SK-N-SH (cell line): ENCODE measurements at regions not wholly inside any gene's neighbourhood (a gene's known extent, or its start where the extent isn't known, plus 50 kb on each side); places are given as distances from the start of the nearest gene placed in this dataset.
"Not testable (repeated sequence)": the region's sequence is repeated elsewhere in the genome, so short reads cannot be mapped to it uniquely, and the experiment has no call there.

Source experiments
- CTCF ChIA-PET: fragments of 300-600, 350-600 bp; formaldehyde crosslinking; extraction: SDS; loops from one replicate; lab custom pipeline; 2021; lab: Yijun Ruan, JAX
- POLR2A ChIA-PET: fragments of 350-600 bp; sonication (Branson Sonifier 250); formaldehyde crosslinking; extraction: SDS; loops from one replicate; lab custom pipeline; 2020; ENCODE audit warnings: antibody characterized with exemption, inconsistent platforms; lab: Yijun Ruan, JAX
- DNase-seq: peaks from one replicate; pipeline ENCODE4 v3.0.0; 2012
- H2AFZ ChIP-seq: fragments of 200-600 bp; sonication (generic); 2 replicates; pipeline ENCODE4 v1.8.1; 2016; ENCODE audit warnings: antibody characterized with exemption, mild to moderate bottlenecking, low read depth
- H3F3A ChIP-seq: fragments of 200-600 bp; sonication (generic); replicated peaks from 2 replicates; pipeline ENCODE3; 2016; ENCODE audit warnings: antibody characterized with exemption, mild to moderate bottlenecking; ENCODE audit not compliant: insufficient read depth
- H3K27ac ChIP-seq, 2 experiments: fragments of 200-500 bp in 1 of 2; fragments of 200-600 bp in 1 of 2; sonication (Bioruptor generic) in 1 of 2; sonication (generic), shearing (Covaris generic) in 1 of 2; 2 replicates each; pipeline versions ENCODE4 v1.5.1 to v1.6.1; 2014 to 2016; ENCODE audit warnings: low read depth in 2 of 2, inconsistent platforms in 1 of 2, low read length in 1 of 2, mild to moderate bottlenecking in 1 of 2, mixed read lengths in 1 of 2
- H3K27me3 ChIP-seq: fragments of 200-600 bp; sonication (generic), shearing (Covaris generic); 2 replicates; pipeline ENCODE4 v1.6.1; 2016; ENCODE audit warnings: mixed run types; ENCODE audit not compliant: insufficient read depth
- H3K36me3 ChIP-seq, 2 experiments: fragments of 200-500 bp in 1 of 2; fragments of 200-600 bp in 1 of 2; sonication (Bioruptor generic) in 1 of 2; sonication (generic) in 1 of 2; replicated peaks in 1 of 2; 2 replicates each; pipeline versions ENCODE3 to v1.5.1; 2014 to 2016; ENCODE audit warnings: low read length in 1 of 2, mild to moderate bottlenecking in 1 of 2; ENCODE audit not compliant: insufficient read depth in 2 of 2, control insufficient read depth in 1 of 2
- H3K4me1 ChIP-seq, 2 experiments: fragments of 200-500 bp in 1 of 2; fragments of 200-600 bp in 1 of 2; sonication (Bioruptor generic) in 1 of 2; sonication (generic), shearing (Covaris generic) in 1 of 2; 2 replicates each; pipeline versions ENCODE4 v1.5.1 to v1.6.1; 2014 to 2016; ENCODE audit warnings: low read depth in 1 of 2, low read length in 1 of 2, mixed run types in 1 of 2; ENCODE audit not compliant: insufficient read depth in 2 of 2, control insufficient read depth in 1 of 2
- H3K4me2 ChIP-seq: fragments of 200-600 bp; sonication (generic), shearing (Covaris generic); 2 replicates; pipeline ENCODE4 v1.6.1; 2017; ENCODE audit warnings: mixed run types
- H3K4me3 ChIP-seq, 2 experiments: fragments of 200-500 bp in 1 of 2; fragments of 200-600 bp in 1 of 2; sonication (Bioruptor generic) in 1 of 2; sonication (generic), shearing (Covaris generic) in 1 of 2; 2 replicates each; pipeline versions ENCODE4 v1.5.1 to v1.8.1; 2014 to 2016; ENCODE audit warnings: low read depth in 2 of 2, inconsistent platforms in 1 of 2, low read length in 1 of 2, mild to moderate bottlenecking in 1 of 2, mixed read lengths in 1 of 2, moderate library complexity in 1 of 2
- H3K79me2 ChIP-seq: fragments of 200-600 bp; sonication (generic); 2 replicates; pipeline ENCODE4 v1.8.1; 2017; ENCODE audit warnings: mild to moderate bottlenecking; ENCODE audit not compliant: insufficient read depth
- H3K9ac ChIP-seq: fragments of 200-600 bp; sonication (generic); 2 replicates; pipeline ENCODE4 v1.6.1; 2017; ENCODE audit warnings: mixed run types
- H3K9me2 ChIP-seq: fragments of 200-600 bp; sonication (generic); 2 replicates; pipeline ENCODE4 v1.6.1; 2017; ENCODE audit warnings: mixed run types
- H3K9me3 ChIP-seq: fragments of 200-600 bp; sonication (generic); 2 replicates; pipeline ENCODE4 v1.6.1; 2017; ENCODE audit warnings: mixed run types, mild to moderate bottlenecking, moderate library complexity
- H4K20me1 ChIP-seq: fragments of 200-600 bp; sonication (generic); 2 replicates; pipeline ENCODE4 v1.6.1; 2017; ENCODE audit warnings: mild to moderate bottlenecking, mixed run types; ENCODE audit not compliant: insufficient read depth
- ELF1 ChIP-seq: IDR thresholded peaks from 2 replicates; pipeline ENCODE4 v1.4.0; 2012
- EP300 ChIP-seq, 2 experiments: IDR thresholded peaks; 2 replicates each; pipeline versions ENCODE4 v1.4.0 to v1.6.1; 2012; ENCODE audit warnings: borderline replicate concordance in 1 of 2, low read depth in 1 of 2, low read length in 1 of 2
- FOSL2 ChIP-seq: IDR thresholded peaks from 2 replicates; pipeline ENCODE4 v1.4.0; 2012; ENCODE audit warnings: low read depth, mild to moderate bottlenecking, moderate library complexity, borderline replicate concordance
- JUND ChIP-seq: IDR thresholded peaks from 2 replicates; pipeline ENCODE4 v1.4.0; 2012
- RAD21 ChIP-seq: IDR thresholded peaks from 2 replicates; pipeline ENCODE4 v1.6.1; 2012; ENCODE audit warnings: mild to moderate bottlenecking, low read length
- RCOR1 ChIP-seq: fragments of 150-350 bp; IDR thresholded peaks from 2 replicates; pipeline ENCODE4 v1.6.1; 2017; ENCODE audit warnings: antibody characterized with exemption, low read length
- SIN3A ChIP-seq: IDR thresholded peaks from 2 replicates; pipeline ENCODE4 v1.6.1; 2012; ENCODE audit warnings: low read depth, mild to moderate bottlenecking, low read length, moderate library complexity, borderline replicate concordance
- TAF1 ChIP-seq: IDR thresholded peaks from 2 replicates; pipeline ENCODE4 v1.6.1; 2012; ENCODE audit warnings: low read depth, mild to moderate bottlenecking, low read length, moderate library complexity, borderline replicate concordance
- YY1 ChIP-seq: IDR thresholded peaks from 2 replicates; pipeline ENCODE4 v1.4.0; 2012; ENCODE audit warnings: low read depth, mild to moderate bottlenecking
- WGBS: methylation state at CpG from one replicate; pipeline ENCODE4 v1.1.6; 2017; ENCODE audit warnings: low lambda C conversion rate; 5-methylcytosine and 5-hydroxymethylcytosine counted together
- TF ChIP-seq, protein P1 (sequence below): fragments of 150-350 bp; IDR thresholded peaks from 2 replicates; pipeline ENCODE4 v1.6.1; 2017; ENCODE audit warnings: antibody characterized with exemption, low read length, low read depth, borderline replicate concordance
- TF ChIP-seq, protein P2 (sequence below): IDR thresholded peaks from 2 replicates; pipeline ENCODE4 v1.4.0; 2012; ENCODE audit warnings: low read depth
- TF ChIP-seq, protein P3 (sequence below): fragments of 150-350 bp; IDR thresholded peaks from 2 replicates; pipeline ENCODE4 v1.6.1; 2016; ENCODE audit warnings: mild to moderate bottlenecking, low read depth, low read length
- TF ChIP-seq, protein P4 (sequence below): IDR thresholded peaks from 2 replicates; pipeline ENCODE4 v1.4.0; 2012; ENCODE audit warnings: low read depth, borderline replicate concordance

DNA sequence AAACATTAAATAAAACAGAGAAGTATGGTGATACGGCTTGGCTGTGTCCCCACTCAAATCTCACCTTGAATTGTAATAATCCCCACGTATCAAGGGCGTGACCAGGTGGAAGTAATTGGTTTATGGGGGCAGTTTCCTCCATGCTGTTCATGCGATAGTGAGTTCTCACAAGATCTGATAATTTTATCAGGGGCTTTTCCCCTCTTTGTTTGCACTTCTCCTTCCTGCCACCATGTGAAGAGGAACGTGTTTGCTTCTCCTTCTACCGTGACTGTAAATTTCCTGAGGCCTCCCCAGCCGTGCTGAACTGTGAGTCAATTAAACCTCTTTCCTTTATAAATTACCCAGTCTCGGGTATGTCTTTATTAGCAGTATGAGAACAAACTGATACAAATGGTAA is 331.3 kb upstream of the CNR1 start:
- 37% methylated on average over 8 of the region's 8 CpGs for WGBS
- H3K4me3 ChIP-seq, H2AFZ ChIP-seq, DNase-seq, H4K20me1 ChIP-seq, H3K27ac ChIP-seq, POLR2A ChIA-PET, H3K36me3 ChIP-seq, H3K27me3 ChIP-seq, H3K4me1 ChIP-seq, CTCF ChIA-PET, H3K9ac ChIP-seq, H3K9me3 ChIP-seq, H3K79me2 ChIP-seq, H3K4me2 ChIP-seq, H3F3A ChIP-seq, H3K9me2 ChIP-seq: not testable (repeated sequence)

DNA sequence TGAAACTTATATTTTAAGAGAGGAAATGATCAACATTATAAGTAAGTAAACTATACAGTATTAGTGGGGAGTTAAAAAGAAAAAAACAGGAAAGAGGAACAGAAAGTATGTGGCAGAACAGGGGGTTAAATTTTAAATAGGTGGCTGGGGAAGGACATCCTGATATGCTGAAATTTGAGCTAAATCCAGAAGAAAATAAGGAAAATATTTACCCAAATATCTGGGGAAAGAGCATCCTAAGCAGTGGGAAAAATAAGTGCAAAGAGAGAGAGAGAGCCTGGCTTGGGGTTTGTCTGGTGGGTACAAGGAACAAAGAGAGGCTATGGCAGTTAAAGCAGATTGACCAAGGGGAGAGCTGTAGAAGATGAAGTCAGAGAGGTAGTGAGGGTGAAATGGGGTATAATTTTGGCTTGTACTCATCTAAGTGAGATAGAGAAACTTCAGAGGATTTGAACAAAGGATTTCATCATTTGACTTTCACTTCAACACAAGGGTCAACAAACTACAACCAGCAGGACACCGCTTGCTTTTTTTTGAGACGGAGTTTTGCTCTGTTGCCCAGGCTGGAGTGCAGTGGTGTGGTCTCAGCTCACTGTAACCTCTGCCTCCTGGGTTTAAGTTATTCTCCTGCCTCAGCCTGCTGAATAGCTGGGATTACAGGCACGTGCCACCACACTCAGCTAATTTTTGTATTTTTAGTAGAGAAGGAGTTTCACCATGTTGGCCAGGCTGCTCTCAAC is 328.4 kb upstream of the CNR1 start:
- no peak overlapping the region for H3K9ac ChIP-seq
- no peak overlapping the region for H2AFZ ChIP-seq
- no peak overlapping the region for H3K27ac ChIP-seq
- no peak for DNase-seq
- no peaks in the 10 kb centered on the region for H3K79me2 ChIP-seq
- no peaks in the 10 kb centered on the region for H3K9me3 ChIP-seq
- no peaks in the 10 kb centered on the region for H4K20me1 ChIP-seq
- ChIA-PET POLR2A (no interaction called here), CTCF (no interaction called here)
- H3F3A ChIP-seq, result no peaks in the 10 kb centered on the region
- no peak for TF ChIP-seq JUND
- no peak for TF ChIP-seq SIN3A
- TF ChIP-seq YY1, result no peak
- TF ChIP-seq TAF1, result no peak
- TF ChIP-seq, protein P1, sequence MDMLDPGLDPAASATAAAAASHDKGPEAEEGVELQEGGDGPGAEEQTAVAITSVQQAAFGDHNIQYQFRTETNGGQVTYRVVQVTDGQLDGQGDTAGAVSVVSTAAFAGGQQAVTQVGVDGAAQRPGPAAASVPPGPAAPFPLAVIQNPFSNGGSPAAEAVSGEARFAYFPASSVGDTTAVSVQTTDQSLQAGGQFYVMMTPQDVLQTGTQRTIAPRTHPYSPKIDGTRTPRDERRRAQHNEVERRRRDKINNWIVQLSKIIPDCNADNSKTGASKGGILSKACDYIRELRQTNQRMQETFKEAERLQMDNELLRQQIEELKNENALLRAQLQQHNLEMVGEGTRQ, result no peak
- TF ChIP-seq, protein P2, sequence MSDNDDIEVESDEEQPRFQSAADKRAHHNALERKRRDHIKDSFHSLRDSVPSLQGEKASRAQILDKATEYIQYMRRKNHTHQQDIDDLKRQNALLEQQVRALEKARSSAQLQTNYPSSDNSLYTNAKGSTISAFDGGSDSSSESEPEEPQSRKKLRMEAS, result no peak
- no peak for TF ChIP-seq RCOR1
- TF ChIP-seq, protein P3, sequence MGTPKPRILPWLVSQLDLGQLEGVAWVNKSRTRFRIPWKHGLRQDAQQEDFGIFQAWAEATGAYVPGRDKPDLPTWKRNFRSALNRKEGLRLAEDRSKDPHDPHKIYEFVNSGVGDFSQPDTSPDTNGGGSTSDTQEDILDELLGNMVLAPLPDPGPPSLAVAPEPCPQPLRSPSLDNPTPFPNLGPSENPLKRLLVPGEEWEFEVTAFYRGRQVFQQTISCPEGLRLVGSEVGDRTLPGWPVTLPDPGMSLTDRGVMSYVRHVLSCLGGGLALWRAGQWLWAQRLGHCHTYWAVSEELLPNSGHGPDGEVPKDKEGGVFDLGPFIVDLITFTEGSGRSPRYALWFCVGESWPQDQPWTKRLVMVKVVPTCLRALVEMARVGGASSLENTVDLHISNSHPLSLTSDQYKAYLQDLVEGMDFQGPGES, result no peak
- no peak for TF ChIP-seq FOSL2
- TF ChIP-seq EP300 (IDR thresholded peaks at IDR 0.05; ENCODE audit: borderline replicate concordance in 1 of 2, low read depth in 1 of 2, low read length in 1 of 2), result no peak
- TF ChIP-seq, protein P4, sequence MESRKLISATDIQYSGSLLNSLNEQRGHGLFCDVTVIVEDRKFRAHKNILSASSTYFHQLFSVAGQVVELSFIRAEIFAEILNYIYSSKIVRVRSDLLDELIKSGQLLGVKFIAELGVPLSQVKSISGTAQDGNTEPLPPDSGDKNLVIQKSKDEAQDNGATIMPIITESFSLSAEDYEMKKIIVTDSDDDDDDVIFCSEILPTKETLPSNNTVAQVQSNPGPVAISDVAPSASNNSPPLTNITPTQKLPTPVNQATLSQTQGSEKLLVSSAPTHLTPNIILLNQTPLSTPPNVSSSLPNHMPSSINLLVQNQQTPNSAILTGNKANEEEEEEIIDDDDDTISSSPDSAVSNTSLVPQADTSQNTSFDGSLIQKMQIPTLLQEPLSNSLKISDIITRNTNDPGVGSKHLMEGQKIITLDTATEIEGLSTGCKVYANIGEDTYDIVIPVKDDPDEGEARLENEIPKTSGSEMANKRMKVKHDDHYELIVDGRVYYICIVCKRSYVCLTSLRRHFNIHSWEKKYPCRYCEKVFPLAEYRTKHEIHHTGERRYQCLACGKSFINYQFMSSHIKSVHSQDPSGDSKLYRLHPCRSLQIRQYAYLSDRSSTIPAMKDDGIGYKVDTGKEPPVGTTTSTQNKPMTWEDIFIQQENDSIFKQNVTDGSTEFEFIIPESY, result no peak
- TF ChIP-seq ELF1, result no peak
- no peak for TF ChIP-seq RAD21
- no peaks in the 10 kb centered on the region for H3K4me1 ChIP-seq
- no peak overlapping the region for H3K4me2 ChIP-seq
- no peaks in the 10 kb centered on the region for H3K36me3 ChIP-seq
- no peaks in the 10 kb centered on the region for H3K9me2 ChIP-seq
- no peak overlapping the region for H3K4me3 ChIP-seq
- peaks cover 5% of the 10 kb centered on the region; the same call in 1 of the 2 replicates for H3K27me3 ChIP-seq
- WGBS, result 62% methylated on average over 3 of the region's 3 CpGs
